MM.1S (cell line): ENCODE measurements at regions not wholly inside any gene's neighbourhood (a gene's known extent, or its start where the extent isn't known, plus 50 kb on each side); places are given as distances from the start of the nearest gene placed in this dataset.

Source experiments
- DNase-seq: peaks from one replicate; pipeline ENCODE4 v3.0.0-alpha.2; 2015
- H2AFZ ChIP-seq: fragments of 300-600 bp; sonication (generic); 2 replicates; pipeline ENCODE4 v1.6.0; 2016; ENCODE audit warnings: antibody characterized with exemption, low read length
- H3F3A ChIP-seq: fragments of 300-600 bp; sonication (generic); 2 replicates; pipeline ENCODE4 v1.6.1; 2016; ENCODE audit warnings: mild to moderate bottlenecking, antibody characterized with exemption, low read length, moderate library complexity, mixed read lengths; ENCODE audit not compliant: insufficient read depth
- H3K27ac ChIP-seq: fragments of 300-600 bp; sonication (generic); 2 replicates; pipeline ENCODE4 v1.5.1; 2016; ENCODE audit warnings: mild to moderate bottlenecking, low read length
- H3K27me3 ChIP-seq: fragments of 300-600 bp; sonication (generic); replicated peaks from 2 replicates; pipeline ENCODE4 v1.6.0; 2016; ENCODE audit warnings: low read length; ENCODE audit not compliant: insufficient read depth
- H3K36me3 ChIP-seq: fragments of 300-600 bp; sonication (generic); replicated peaks from 2 replicates; pipeline ENCODE4 v1.6.1; 2016; ENCODE audit warnings: mild to moderate bottlenecking, low read length, mixed read lengths; ENCODE audit not compliant: insufficient read depth
- H3K4me1 ChIP-seq: fragments of 300-600 bp; sonication (generic); 2 replicates; pipeline ENCODE4 v1.6.1; 2016; ENCODE audit warnings: low read length, mixed read lengths
- H3K4me2 ChIP-seq: fragments of 300-600 bp; sonication (generic); 2 replicates; pipeline ENCODE4 v1.6.0; 2016; ENCODE audit warnings: low read depth, low read length
- H3K4me3 ChIP-seq: fragments of 300-600 bp; sonication (generic); 2 replicates; pipeline ENCODE4 v1.5.1; 2016; ENCODE audit warnings: low read length, mixed read lengths
- H3K79me2 ChIP-seq: fragments of 300-600 bp; sonication (generic); 2 replicates; pipeline ENCODE4 v1.6.1; 2016; ENCODE audit warnings: mixed run types, low read length, mixed read lengths
- H3K9ac ChIP-seq: fragments of 300-600 bp; sonication (generic); 2 replicates; pipeline ENCODE4 v1.6.1; 2016; ENCODE audit warnings: low read length, mixed read lengths
- H3K9me2 ChIP-seq: fragments of 300-600 bp; sonication (generic); replicated peaks from 2 replicates; pipeline ENCODE4 v1.6.1; 2016; ENCODE audit warnings: mild to moderate bottlenecking, low read length, mixed read lengths; ENCODE audit not compliant: insufficient read depth
- H3K9me3 ChIP-seq: fragments of 300-600 bp; sonication (generic); replicated peaks from 2 replicates; pipeline ENCODE4 v1.6.1; 2016; ENCODE audit warnings: mild to moderate bottlenecking, low read length, mixed read lengths; ENCODE audit not compliant: insufficient read depth
- H4K20me1 ChIP-seq: fragments of 300-600 bp; sonication (generic); 2 replicates; pipeline ENCODE4 v1.6.1; 2016; ENCODE audit warnings: mild to moderate bottlenecking, low read length, moderate library complexity, mixed read lengths; ENCODE audit not compliant: insufficient read depth
- EZH2 ChIP-seq: fragments of 300-600 bp; sonication (generic); optimal IDR thresholded peaks from 2 replicates; pipeline ENCODE3; 2017; ENCODE audit warnings: low read depth, mild to moderate bottlenecking, antibody characterized with exemption, low read length, mixed read lengths
- EZH2phosphoT487 ChIP-seq: fragments of 300-600 bp; sonication (generic); IDR thresholded peaks from 2 replicates; pipeline ENCODE4 v1.6.1; 2018; ENCODE audit warnings: antibody characterized with exemption, low read length
- TF ChIP-seq, protein P1 (sequence below): fragments of 300-600 bp; sonication (generic); IDR thresholded peaks from 2 replicates; pipeline ENCODE4 v1.5.1; 2016; ENCODE audit warnings: antibody characterized with exemption, low read length, mixed read lengths

DNA sequence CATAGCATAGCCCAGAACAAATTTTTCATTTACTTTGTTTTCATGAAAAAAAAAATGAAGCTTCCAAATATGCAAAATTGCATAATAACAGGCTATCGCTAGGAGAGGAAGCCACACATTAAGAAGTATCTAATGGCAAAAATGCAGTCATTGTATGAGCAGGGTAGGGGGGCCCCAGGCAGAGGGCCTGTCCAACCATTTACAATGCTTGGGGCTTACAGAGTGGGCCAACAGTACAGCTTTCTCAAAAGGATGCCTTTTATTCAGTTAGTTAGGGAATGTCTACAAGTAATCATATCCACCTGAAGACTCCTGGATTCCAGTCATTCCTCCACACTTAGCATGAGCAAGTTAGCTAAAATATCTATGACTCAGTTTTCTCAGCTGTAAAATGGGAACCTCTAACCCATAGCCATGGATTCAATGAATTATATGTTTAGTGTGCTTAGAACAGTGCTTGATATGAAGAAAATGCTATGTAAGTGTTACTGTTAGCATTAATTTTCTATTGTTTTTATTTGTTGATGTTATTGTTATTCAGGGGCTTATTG lies 117.7 kb downstream of the GAS1 start:
- H3K9me2 ChIP-seq, result no peaks in the 10 kb centered on the region
- no peak overlapping the region for H2AFZ ChIP-seq
- no peaks in the 10 kb centered on the region for H4K20me1 ChIP-seq
- DNase-seq, result no peak
- no peak overlapping the region for H3K4me3 ChIP-seq
- H3K4me1 ChIP-seq, result no peaks in the 10 kb centered on the region
- no peaks in the 10 kb centered on the region for H3F3A ChIP-seq
- H3K36me3 ChIP-seq, result no peaks in the 10 kb centered on the region
- H3K27me3 ChIP-seq, result no peaks in the 10 kb centered on the region
- TF ChIP-seq EZH2 (no peak), EZH2phosphoT487 (no peak)
- TF ChIP-seq, protein P1, sequence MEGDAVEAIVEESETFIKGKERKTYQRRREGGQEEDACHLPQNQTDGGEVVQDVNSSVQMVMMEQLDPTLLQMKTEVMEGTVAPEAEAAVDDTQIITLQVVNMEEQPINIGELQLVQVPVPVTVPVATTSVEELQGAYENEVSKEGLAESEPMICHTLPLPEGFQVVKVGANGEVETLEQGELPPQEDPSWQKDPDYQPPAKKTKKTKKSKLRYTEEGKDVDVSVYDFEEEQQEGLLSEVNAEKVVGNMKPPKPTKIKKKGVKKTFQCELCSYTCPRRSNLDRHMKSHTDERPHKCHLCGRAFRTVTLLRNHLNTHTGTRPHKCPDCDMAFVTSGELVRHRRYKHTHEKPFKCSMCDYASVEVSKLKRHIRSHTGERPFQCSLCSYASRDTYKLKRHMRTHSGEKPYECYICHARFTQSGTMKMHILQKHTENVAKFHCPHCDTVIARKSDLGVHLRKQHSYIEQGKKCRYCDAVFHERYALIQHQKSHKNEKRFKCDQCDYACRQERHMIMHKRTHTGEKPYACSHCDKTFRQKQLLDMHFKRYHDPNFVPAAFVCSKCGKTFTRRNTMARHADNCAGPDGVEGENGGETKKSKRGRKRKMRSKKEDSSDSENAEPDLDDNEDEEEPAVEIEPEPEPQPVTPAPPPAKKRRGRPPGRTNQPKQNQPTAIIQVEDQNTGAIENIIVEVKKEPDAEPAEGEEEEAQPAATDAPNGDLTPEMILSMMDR, result no peak
- H3K79me2 ChIP-seq, result no peaks in the 10 kb centered on the region
- H3K4me2 ChIP-seq, result no peak overlapping the region
- H3K27ac ChIP-seq, result no peak overlapping the region
- no peaks in the 10 kb centered on the region for H3K9me3 ChIP-seq
- no peak overlapping the region for H3K9ac ChIP-seq

DNA sequence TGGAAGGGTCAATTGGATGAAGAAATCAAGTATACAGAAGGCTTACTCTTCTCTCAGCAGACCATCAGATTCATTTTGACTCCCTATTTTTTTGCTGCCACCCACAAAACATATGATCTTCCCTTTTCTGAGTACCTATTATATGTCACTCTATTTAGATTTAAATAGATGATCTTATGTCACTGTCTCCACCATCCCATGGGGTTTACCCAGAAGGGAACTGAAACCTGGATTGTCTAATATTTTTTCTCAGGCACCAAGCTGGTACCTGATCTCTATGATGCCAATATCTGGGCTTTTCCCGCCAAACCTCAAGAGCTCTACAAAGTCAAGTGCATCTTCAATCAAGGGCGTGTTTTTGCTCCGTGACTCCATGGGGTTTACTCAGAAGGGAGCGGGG lies 118.7 kb downstream of the GAS1 start:
- H3K9me3 ChIP-seq, result no peaks in the 10 kb centered on the region
- H3K79me2 ChIP-seq, result no peaks in the 10 kb centered on the region
- no peak overlapping the region for H3K27ac ChIP-seq
- H3F3A ChIP-seq, result no peaks in the 10 kb centered on the region
- H3K9me2 ChIP-seq, result no peaks in the 10 kb centered on the region
- no peak overlapping the region for H2AFZ ChIP-seq
- H3K4me3 ChIP-seq, result no peak overlapping the region
- no peak for TF ChIP-seq EZH2
- no peak for TF ChIP-seq EZH2phosphoT487
- TF ChIP-seq, protein P1, result no peak
- H3K4me1 ChIP-seq, result no peaks in the 10 kb centered on the region
- no peak for DNase-seq
- no peaks in the 10 kb centered on the region for H4K20me1 ChIP-seq
- no peaks in the 10 kb centered on the region for H3K27me3 ChIP-seq
- no peak overlapping the region for H3K4me2 ChIP-seq
- H3K36me3 ChIP-seq, result no peaks in the 10 kb centered on the region
- no peak overlapping the region for H3K9ac ChIP-seq

DNA sequence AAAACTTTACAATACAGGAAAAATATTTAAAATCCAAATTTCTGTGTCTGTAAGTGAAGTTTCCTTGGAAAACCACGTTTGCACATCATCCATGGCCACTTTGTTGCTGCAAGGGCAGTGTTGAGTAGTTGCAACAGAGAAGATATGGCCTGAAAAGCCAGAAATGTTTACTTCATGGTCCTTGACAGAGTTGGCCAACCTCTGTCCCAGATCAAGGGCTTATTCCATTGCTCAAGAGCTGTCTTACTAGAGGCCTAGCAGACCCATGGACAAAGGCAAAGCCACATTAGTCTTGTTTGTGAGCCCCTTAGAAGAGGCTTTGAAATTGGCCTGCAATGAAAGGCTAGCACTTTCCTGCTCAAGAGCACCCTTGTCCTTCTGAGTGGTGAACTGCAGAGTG lies 119.4 kb downstream of the GAS1 start:
- H3K4me2 ChIP-seq, result no peak overlapping the region
- no peak for TF ChIP-seq EZH2phosphoT487
- no peak for TF ChIP-seq EZH2
- TF ChIP-seq, protein P1, result no peak
- H3K9me3 ChIP-seq, result no peaks in the 10 kb centered on the region
- no peaks in the 10 kb centered on the region for H3K9me2 ChIP-seq
- no peak overlapping the region for H3K4me3 ChIP-seq
- no peaks in the 10 kb centered on the region for H3K4me1 ChIP-seq
- H4K20me1 ChIP-seq, result no peaks in the 10 kb centered on the region
- no peaks in the 10 kb centered on the region for H3K27me3 ChIP-seq
- H3K9ac ChIP-seq, result no peak overlapping the region
- no peak overlapping the region for H2AFZ ChIP-seq
- H3K79me2 ChIP-seq, result no peaks in the 10 kb centered on the region
- no peak overlapping the region for H3K27ac ChIP-seq
- H3K36me3 ChIP-seq, result no peaks in the 10 kb centered on the region
- no peaks in the 10 kb centered on the region for H3F3A ChIP-seq
- DNase-seq, result no peak
